ENCODE measurements at regions not wholly inside any gene's neighbourhood (a gene's known extent, or its start where the extent isn't known, plus 50 kb on each side); places are given as distances from the start of the nearest gene placed in this dataset.

DNA sequence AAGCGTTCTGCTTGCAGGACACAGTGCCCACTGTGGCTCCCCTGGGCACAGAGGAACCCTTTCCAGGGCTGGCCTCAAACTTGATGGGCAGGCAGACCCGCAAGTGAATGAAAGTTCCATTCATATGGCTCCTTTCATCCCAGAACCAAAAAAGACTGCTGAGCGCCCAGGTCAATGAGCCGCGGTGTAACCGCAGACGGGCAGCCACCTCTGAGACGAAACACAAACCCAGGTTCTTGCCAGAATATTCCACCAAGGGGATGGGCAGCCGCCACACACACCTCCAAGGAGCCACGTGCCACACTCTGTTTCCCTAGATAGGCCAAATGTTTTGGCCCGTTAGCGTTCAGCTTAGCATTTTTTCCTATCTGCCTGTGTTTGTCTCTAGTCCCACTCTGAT is 82.8 kb upstream of the IGF1R start:
- no peak overlapping the region for H3K4me3 ChIP-seq (ENCODE audit: low read depth, low read length)
- no peak for DNase-seq (ENCODE audit: low read depth)
- TF ChIP-seq, protein P1, sequence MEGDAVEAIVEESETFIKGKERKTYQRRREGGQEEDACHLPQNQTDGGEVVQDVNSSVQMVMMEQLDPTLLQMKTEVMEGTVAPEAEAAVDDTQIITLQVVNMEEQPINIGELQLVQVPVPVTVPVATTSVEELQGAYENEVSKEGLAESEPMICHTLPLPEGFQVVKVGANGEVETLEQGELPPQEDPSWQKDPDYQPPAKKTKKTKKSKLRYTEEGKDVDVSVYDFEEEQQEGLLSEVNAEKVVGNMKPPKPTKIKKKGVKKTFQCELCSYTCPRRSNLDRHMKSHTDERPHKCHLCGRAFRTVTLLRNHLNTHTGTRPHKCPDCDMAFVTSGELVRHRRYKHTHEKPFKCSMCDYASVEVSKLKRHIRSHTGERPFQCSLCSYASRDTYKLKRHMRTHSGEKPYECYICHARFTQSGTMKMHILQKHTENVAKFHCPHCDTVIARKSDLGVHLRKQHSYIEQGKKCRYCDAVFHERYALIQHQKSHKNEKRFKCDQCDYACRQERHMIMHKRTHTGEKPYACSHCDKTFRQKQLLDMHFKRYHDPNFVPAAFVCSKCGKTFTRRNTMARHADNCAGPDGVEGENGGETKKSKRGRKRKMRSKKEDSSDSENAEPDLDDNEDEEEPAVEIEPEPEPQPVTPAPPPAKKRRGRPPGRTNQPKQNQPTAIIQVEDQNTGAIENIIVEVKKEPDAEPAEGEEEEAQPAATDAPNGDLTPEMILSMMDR (IDR thresholded peaks at IDR 0.05; ENCODE audit: insufficient read depth, low read length), result no peak

DNA sequence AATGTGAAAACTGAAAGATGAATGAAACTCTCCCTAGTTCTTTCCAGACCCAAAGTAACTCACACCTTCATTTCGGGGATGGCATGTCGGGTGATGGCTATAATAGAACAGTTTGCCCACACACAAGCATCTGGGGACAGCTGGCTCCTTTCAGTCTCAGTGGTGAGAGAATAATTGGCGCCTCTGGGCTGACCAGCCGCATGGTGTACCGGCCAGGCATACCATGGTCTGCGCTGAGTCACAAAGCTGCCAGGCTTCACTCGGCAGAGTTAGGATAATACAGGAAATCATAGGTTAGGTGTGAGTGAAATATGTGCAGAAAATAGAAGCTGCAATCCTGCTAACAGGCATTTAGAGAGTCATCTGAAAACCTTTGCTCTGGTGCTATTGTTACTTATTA is 80.4 kb upstream of the IGF1R start:
- H3K4me3 ChIP-seq (ENCODE audit: low read depth, low read length), result no peak overlapping the region
- no peak for DNase-seq (ENCODE audit: low read depth)
- TF ChIP-seq, protein P1 (IDR thresholded peaks at IDR 0.05; ENCODE audit: insufficient read depth, low read length), result no peak

- TF ChIP-seq, protein P1 (IDR thresholded peaks at IDR 0.05; ENCODE audit: insufficient read depth, low read length), result peak; percentile 48
- DNase-seq (ENCODE audit: low read depth), result peak; percentile 18
- H3K4me3 ChIP-seq (ENCODE audit: low read depth, low read length), result no peak overlapping the region
Observed at GRCh38 chr15:98568382-98569017, 79.8 kb upstream of the IGF1R start.

GRCh38 chr15:98570119-98570518 is 78.2 kb upstream of the IGF1R start:
- H3K4me3 ChIP-seq (ENCODE audit: low read depth, low read length), result no peak overlapping the region
- DNase-seq (ENCODE audit: low read depth), result no peak

DNA sequence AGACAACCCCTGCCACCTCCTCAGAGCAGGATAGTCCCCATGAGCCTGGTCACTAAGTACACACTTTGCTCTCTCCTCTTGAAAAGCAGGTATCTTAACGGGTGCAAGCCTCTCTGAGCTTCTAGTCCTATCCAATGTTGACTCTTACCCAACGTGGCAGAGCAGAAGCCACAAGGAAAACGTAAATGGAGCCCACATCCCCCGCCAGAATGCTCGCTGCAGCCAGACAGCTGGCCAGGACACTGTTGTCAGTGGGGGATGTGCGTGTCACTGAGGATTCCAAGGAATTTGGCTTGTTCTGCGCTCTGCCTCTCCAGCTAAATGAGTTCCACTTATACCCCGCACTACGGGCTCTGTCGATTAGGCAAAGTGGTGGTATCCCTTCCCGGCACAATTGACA is 67.8 kb upstream of the IGF1R start:
- TF ChIP-seq, protein P1 (IDR thresholded peaks at IDR 0.05; ENCODE audit: insufficient read depth, low read length), result no peak
- no peak overlapping the region for H3K4me3 ChIP-seq (ENCODE audit: low read depth, low read length)

More at GRCh38 chr15:98570119-98570518, 78.2 kb upstream of the IGF1R start:
- TF ChIP-seq, protein P1 (IDR thresholded peaks at IDR 0.05; ENCODE audit: insufficient read depth, low read length), result no peak

GRCh38 chr15:98581715-98582114 is 66.6 kb upstream of the IGF1R start:
- no peak overlapping the region for H3K4me3 ChIP-seq (ENCODE audit: low read depth, low read length)
- no peak for DNase-seq (ENCODE audit: low read depth)
- TF ChIP-seq, protein P1 (IDR thresholded peaks at IDR 0.05; ENCODE audit: insufficient read depth, low read length), result no peak

More for the DNA sequence above, 67.8 kb upstream of the IGF1R start:
- DNase-seq (ENCODE audit: low read depth), result peak; percentile 4
